Fibroblast of skin of left biceps (primary cell): ENCODE measurements at regions not wholly inside any gene's neighbourhood (a gene's known extent, or its start where the extent isn't known, plus 50 kb on each side); places are given as distances from the start of the nearest gene placed in this dataset.

Experiments used
- DNase-seq, 2 experiments: peaks; one replicate each; pipeline ENCODE4 v3.0.0-alpha.2; 2013; ENCODE audit warnings: low read depth in 2 of 2

GRCh38 chr6:16078064-16078463 is 50.8 kb upstream of the MYLIP start:
- DNase-seq, result no peak

GRCh38 chr6:16069671-16070070 is 59.2 kb upstream of the MYLIP start:
- DNase-seq, result no peak

DNA sequence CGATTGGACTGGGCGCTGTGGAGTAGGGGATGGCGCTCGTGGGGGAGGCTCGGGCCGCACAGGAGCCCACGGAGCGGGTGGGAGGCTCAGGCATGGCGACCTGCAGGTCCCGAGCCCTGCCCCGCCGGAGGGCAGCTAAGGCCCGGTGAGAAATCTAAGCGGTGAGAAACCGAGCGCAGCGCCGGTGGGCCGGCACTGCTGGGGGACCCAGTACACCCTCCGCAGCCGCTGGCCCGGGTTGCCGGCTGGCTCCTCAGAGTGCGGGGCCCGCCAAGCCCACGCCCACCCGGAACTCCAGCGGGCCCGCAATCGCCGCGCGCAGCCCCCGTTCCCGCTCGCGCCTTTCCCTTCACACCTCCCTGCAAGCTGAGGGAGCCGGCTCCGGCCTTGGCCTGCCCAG is 59.7 kb upstream of the MYLIP start:
- no peak for DNase-seq

DNA sequence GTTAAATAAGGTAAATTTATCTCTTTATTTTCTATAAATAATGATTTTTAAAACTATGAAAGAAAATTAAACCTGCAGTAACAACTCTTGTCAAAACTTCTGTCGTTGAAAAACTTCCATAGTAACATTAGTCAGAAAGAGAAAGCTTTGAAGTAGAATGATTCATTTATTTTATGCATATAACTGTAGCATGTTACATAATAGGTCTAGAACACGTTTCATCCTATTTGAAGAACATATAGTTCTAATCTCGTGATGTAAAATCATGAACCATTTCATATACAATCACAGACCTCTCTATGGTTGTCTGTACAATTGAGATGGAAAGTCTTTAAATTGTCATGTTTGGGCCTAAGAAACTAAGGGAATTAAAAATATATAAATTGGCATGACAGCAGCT is 61.3 kb upstream of the MYLIP start:
- no peak for DNase-seq

DNA sequence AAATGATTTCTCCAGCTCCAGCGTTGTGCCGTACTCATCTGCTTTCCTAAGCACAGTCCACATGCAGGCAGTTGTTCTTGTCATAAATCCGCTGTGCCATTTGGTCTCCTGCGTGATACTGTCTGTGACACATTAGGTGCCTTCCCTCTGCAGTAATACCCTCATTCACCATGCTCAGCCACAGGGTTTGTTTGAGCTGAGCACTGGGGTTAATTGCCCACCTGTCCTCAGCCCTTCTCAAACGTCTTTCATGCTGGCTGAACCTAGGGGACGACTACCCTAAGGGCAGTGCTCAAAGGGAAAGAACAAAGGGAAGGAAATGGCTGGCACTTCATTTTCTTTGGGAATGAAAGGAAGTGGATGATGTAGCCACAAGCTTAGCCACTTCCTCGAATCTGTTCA is 64.2 kb upstream of the MYLIP start:
- no peak for DNase-seq

DNA sequence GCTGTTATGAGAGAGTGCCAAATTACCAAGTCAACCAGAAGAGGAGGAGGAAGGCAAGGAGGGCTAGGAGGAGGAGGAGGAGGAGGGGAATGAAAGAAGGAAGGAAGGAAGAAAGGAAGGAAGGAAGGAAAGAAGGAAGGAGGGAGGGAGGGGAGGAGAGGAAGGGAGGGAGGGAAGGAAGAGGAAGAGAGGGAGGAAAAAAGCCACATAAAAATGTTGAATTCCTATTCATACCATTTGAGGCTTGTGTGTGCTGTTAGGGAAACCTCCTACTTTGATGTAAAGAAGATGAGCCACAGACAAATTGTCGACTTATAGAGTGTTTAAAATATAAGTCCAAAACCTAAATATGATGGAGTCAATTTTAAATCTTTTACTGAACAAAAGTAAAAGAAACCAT is 65.3 kb upstream of the MYLIP start:
- no peak for DNase-seq

DNA sequence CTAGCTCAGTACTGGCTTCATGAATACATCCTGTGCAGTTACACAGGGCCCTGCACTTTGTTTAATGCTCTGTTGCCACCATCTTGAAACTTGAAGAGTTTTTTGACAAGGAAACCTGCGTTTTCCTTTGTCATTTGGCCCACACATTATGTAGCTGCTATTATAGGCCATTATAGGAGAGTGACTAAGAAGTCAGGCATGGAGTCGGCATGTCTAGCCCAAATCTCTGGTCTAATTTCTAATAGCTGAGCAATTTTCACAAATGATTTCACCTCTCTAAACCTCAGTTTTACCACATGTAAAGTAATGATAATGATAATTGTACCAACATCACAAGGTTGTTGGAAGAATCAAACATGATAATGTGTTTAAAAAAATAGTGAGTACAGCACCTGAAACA is 67.1 kb upstream of the MYLIP start:
- peak in 1 of 2 experiments; percentile 10 for DNase-seq

DNA sequence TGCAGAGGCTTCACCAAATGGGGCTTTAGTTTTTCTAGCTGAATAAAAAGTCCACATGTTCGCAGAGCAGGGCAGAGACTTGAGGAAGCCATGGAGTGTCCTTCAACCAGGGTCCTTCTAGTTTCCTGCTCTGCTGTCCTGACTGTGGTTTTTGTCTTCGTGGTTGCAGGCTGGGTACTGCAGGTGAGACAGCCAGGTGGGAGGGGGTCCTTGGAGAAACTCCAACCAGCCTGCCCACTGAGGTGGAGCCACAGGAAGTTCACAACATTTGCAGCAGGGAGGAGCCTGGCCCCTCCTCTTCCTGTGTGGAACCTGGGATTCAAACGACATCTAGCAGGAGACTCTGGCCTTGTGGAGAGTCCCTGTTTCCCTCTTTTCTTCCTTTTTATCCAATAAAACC is 68.8 kb upstream of the MYLIP start:
- no peak for DNase-seq

GRCh38 chr6:16059496-16059895 is 69.4 kb upstream of the MYLIP start:
- DNase-seq, result no peak

DNA sequence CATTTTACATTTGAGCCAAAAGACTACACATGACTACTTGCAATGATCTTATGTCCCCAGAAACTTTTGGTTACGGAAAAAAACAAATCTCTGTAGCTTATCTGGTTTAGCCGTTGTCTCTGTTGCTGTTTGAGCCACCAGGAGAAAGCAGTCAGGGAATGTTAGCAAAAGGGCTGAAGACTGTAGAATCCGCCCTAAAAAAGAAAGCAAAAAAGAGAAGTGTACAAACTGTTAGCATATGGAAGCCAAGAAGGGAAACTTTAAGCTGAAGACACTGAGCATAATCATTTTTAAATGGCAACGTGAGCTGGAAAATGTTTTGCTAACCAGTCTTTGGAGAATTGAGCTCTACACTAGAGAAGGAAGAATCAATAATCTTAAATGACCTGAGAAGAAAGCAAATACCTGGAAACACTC is 69.9 kb upstream of the MYLIP start:
- DNase-seq, result no peak

- DNase-seq, result no peak
Measured at GRCh38 chr6:16058201-16058928, 70.5 kb upstream of the MYLIP start.

DNA sequence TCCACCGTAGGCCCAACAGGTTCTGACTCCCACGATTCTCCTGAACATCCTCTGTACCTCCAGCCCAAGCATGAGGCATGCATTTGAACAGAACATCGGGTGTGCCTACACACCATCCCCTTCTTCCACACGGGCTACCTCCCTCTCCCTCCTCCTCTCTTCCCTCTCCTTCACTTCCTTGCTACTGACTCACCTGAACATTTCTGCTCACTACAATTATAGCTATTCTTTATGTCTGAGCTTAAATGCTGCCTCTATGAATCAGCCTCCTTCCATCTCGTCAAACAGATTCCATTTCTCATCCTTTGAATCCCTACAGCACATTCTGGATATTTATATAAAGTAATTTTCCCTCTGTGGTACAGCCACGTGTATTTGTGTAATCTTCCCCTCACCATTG is 71.4 kb upstream of the MYLIP start:
- DNase-seq, result no peak

- DNase-seq, result no peak
Measured at GRCh38 chr6:16056263-16056870, 72.5 kb upstream of the MYLIP start.

- DNase-seq, result no peak
Measured at GRCh38 chr6:16055852-16056251, 73.0 kb upstream of the MYLIP start.

DNA sequence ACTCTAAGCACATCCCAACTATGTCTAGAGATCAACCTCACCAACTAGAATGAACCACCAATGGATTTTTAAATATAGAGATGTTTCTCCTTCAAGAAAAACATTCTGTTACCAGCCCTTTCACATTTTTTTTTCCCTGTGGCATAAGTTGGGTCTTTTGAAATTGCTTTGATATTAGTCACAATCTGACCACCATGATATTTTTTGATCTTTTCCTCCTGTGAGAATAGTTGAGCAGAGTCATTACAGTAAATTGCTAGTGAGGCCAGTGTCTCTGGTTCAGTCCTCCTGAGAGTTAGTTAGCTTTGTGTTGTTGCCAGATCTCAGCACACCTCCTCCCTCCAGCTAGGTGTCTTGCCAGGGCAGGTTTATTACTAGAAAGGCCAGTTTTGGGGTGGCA is 79.7 kb upstream of the MYLIP start:
- DNase-seq, result peak in 1 of 2 experiments; percentile 10

- no peak for DNase-seq
Measured at GRCh38 chr6:16048221-16048620, 80.7 kb upstream of the MYLIP start.

GRCh38 chr6:16047435-16047990 is 81.4 kb upstream of the MYLIP start:
- no peak for DNase-seq

DNA sequence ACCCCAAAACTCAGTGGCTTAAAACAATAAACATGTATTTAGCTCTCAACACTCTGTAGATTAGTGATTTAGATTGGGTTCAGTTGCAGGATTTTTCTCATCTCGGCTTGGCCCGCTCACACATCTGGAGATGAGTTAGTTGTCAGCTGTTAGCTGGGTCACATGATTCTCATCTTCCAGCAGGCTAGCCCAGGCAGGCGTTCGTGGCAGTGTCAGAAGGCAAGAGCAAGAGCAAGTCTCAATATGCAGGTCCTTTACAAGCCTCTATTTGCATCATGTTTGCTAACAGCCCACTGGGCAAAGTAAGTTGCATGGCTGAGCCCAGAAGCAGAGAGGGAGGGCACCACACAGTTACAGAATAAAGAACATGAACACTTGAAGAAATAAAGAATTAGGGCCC is 83.6 kb upstream of the MYLIP start:
- DNase-seq, result peak in 1 of 2 experiments; percentile 14

DNA sequence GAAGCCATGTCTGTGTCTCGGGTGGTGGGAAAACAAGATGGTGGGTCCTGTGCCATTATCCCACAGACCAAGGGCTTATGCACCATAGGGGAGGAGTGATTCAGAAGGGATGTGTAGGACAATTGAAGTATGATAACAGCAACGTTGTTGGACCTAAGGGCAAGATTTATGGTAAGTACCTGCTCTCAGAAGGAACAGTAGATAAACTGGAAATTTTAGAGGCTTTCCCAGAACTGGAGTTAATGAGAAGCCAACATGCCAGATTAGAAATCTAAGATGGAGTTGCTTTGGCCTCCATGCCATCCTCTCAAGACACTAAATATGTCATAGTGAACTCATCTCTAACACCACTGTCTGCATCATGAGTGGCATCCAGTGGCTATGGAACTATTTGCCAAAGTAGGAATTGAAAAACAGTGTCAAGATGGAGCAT is 84.7 kb upstream of the MYLIP start:
- no peak for DNase-seq

- no peak for DNase-seq
Measured at GRCh38 chr6:16043171-16044135, 85.4 kb upstream of the MYLIP start.

- no peak for DNase-seq
Measured at GRCh38 chr6:16042751-16043150, 86.1 kb upstream of the MYLIP start.

GRCh38 chr6:16041327-16041726 is 87.6 kb upstream of the MYLIP start:
- no peak for DNase-seq
